ENCODE measurements at regions not wholly inside any gene's neighbourhood (a gene's known extent, or its start where the extent isn't known, plus 50 kb on each side); places are given as distances from the start of the nearest gene placed in this dataset.
"Not testable (repeated sequence)": the region's sequence is repeated elsewhere in the genome, so short reads cannot be mapped to it uniquely, and the experiment has no call there.

DNA sequence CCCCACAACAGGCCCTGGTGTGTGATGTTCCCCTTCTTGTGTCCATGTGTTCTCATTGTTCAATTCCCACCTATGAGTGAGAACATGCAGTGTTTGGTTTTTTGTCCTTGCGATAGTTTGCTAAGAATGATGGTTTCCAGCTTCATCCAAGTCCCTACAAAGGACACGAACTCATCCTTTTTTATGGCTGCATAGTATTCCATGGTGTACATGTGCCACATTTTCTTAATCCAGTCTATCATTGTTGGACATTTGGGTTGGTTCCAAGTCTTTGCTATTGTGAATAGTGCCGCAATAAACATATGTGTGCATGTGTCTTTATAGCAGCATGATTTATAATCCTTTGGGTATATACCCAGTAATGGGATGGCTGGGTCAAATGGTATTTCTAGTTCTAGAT lies 53.0 kb upstream of the TNFAIP3 start:
- TF ChIP-seq, protein P1, sequence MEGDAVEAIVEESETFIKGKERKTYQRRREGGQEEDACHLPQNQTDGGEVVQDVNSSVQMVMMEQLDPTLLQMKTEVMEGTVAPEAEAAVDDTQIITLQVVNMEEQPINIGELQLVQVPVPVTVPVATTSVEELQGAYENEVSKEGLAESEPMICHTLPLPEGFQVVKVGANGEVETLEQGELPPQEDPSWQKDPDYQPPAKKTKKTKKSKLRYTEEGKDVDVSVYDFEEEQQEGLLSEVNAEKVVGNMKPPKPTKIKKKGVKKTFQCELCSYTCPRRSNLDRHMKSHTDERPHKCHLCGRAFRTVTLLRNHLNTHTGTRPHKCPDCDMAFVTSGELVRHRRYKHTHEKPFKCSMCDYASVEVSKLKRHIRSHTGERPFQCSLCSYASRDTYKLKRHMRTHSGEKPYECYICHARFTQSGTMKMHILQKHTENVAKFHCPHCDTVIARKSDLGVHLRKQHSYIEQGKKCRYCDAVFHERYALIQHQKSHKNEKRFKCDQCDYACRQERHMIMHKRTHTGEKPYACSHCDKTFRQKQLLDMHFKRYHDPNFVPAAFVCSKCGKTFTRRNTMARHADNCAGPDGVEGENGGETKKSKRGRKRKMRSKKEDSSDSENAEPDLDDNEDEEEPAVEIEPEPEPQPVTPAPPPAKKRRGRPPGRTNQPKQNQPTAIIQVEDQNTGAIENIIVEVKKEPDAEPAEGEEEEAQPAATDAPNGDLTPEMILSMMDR (IDR thresholded peaks at IDR 0.05 in 4 of 5, conservative IDR thresholded peaks at IDR 0.05 in 1 of 5) = not testable (repeated sequence)
- TF ChIP-seq POLR2A (IDR thresholded peaks at IDR 0.05) = not testable (repeated sequence)
